ENCODE measurements at regions not wholly inside any gene's neighbourhood (a gene's known extent, or its start where the extent isn't known, plus 50 kb on each side); places are given as distances from the start of the nearest gene placed in this dataset.
"Not testable (repeated sequence)": the region's sequence is repeated elsewhere in the genome, so short reads cannot be mapped to it uniquely, and the experiment has no call there.

- no peak for DNase-seq
Observed at GRCh38 chr5:118603278-118603677, 385.1 kb downstream of the DTWD2 start.

GRCh38 chr5:118598311-118598710 is 390.0 kb downstream of the DTWD2 start:
- DNase-seq, result no peak

GRCh38 chr5:118597543-118597942 is 390.8 kb downstream of the DTWD2 start:
- DNase-seq, result no peak

GRCh38 chr5:118596255-118596654 is 392.1 kb downstream of the DTWD2 start:
- no peak for DNase-seq

DNA sequence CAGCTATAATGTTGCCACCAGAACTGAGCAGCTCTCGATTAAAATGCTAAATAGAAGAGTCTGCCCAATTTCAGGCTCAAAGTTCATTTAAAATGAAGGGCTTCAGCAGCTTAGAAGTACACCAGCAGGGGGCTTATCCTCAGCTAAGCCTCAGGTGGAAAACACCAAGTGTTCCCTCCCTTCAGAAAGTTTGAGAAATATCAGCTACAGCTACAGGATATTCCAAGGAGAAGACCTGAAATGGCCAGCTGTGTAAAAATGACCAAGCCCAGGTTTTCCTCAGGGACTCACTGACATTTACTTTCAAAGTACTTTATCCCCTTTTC is 395.4 kb downstream of the DTWD2 start:
- no peak for DNase-seq

DNA sequence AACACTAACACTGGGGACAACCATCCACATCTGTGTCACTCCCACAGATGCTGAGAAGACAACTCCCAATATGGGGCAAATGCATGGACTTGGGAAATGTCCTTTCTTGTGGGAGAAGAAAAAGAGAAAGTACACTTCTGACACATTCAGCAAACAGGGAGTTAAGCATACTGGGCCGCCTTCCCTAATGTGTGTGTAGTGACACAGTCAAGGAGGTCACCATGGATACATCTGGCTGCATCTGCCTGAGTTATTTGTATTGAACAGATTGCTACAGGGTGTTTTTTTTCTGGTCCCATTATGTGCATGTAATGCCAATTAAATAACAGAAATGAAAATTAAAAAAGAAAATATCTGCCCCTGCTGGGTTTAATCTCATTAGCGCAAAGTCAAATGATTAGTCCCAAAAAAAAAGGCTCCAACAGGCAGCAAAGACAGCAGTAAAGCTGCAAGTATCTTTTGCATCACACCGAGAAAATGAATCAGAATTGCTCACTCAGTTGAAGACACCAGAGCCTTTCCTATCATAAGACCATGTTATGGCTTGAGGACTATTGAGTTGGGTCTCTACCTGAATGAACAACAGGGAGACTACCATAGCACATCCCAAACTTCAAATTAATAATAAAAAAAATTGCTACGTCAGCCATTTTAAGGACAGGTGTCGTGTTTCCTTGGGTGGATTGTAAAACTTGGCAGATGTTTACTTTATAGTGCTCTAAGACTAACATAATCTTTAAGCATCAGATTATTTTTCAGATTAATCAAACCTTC is 395.9 kb downstream of the DTWD2 start:
- DNase-seq, result no peak

DNA sequence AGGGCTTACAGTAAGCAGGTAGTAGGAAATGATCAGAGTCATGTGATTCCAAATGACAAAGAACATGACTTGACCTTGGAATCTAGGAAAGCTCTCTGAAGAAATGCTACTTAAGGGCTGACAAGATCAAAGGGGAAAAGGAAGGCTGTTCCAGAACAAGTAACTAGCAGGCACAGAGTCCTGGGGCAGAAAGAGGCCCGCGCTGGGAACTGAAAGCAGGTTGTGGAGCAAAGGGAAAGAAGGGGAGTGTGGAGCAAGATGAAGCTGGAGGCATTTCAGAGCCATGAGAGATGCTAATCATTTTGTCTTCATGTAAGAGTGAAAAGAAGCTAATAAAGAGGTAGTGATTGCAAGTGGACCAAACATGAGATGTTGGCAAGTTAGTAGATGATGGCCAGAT is 397.5 kb downstream of the DTWD2 start:
- DNase-seq, result no peak

DNA sequence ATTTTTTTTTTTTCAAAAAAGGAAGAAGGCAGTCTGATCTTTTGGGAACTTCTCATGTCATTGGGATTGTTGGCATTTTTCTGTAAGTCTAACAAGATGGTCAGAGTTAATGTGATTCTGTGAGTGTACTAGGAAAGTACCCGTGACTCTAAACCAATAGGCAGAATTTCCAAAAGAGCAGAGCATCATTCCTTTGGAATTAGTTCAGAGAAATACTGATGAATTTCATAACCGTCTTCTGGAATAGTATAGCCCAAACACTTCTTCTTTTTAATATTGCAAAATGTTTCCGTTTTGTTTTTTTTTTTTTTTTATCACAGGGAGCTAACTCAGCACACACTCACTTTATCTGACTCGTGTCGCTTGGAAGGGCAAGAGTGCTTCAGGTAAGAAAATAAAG is 407.4 kb downstream of the DTWD2 start:
- no peak for DNase-seq

DNA sequence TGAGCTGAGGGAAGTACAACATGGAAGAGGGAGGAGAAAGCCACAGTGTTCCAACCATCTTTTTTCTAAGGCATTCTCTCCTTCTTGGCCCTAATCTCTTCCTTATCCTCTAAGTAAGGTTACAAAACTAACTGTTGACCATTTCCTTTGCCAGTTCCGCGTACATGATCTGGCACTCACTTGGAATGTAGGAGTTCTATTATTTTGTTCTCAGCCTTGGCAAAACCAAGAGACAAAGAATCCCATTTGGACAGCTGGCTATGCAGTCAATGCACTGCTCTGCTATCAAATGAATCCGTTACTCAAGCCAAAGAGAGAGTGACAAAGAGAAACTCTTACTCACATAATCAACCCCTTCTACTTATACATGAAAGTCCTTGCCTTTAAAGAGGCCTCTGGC is 410.3 kb downstream of the DTWD2 start:
- DNase-seq, result no peak

DNA sequence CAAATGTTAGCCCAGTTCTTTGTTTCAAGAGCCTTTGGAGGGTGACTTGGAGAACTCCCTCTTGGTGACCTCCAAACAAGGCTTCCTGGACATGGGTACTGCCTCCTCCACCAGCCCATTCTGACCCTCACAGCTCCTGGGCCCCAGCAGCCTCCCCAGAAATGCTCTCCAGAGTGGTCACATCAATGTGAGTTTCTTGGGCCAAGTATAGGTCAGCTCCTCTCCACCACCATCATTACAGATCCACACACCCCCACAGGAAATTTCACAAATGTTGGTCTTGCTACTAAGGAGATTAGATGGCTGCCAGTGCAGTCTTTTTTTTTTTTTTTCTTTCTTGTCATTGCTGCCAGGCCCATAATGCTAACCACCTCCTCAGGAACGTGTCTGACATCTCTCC is 410.7 kb downstream of the DTWD2 start:
- no peak for DNase-seq

- not testable (repeated sequence) for DNase-seq
Observed at GRCh38 chr5:118570276-118570675, 418.1 kb downstream of the DTWD2 start.

DNA sequence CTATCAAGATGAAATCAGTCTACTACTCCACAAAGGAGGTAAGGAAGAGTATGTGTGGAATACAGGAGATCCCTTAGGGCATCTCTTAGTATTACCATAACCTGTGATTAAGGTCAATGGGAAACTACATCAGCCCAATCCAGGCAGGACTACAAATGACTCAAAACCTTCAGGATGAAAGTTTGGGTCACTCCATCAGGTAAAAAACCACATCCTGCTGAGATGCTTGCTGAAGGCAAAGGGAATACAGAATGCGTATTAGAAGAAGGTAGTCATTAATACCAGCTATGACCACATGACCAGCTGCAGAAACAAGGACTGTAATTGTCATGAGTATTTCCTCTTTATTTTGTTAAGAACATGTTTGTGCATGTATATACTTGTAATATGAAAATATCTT is 418.8 kb downstream of the DTWD2 start:
- not testable (repeated sequence) for DNase-seq

GRCh38 chr5:118565335-118565971 is 422.9 kb downstream of the DTWD2 start:
- DNase-seq, result no peak

- DNase-seq, result no peak
Observed at GRCh38 chr5:118561971-118562370, 426.4 kb downstream of the DTWD2 start.

DNA sequence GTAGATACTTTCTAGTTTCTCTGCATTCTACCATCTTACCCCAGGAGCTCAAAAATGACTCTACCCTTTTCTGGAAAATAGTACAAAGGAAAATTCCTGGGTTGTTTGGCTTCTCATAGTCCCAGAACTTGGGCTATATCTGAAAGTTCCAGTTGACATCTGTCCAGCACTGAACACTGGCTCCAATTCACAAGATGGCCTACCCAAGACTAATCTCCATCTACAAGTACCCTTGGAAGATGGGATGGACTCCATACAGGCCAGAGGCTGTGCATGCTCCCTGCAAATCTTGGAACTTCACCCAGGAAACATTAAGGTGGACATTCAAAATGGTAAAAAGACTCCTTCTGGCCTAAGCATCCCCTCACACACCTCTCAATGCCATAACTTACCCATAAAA is 427.1 kb downstream of the DTWD2 start:
- no peak for DNase-seq

DNA sequence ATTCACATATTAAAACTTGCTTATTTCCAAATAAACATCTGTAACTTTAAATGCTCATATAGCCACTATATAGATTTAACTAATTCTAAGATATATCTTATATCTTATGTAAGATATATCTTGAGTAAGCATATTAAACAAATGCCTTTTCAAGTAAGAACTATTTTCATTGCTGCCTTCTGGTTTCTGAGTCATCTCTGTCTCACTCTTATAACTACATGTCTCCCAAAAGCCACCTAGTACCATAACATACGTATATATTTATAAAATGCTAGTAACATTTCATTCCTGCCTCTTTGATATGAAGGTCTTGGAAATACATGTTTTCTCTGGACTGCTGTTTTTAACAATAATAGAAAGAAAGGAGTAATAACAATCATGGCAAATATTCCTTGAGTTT is 429.5 kb downstream of the DTWD2 start:
- no peak for DNase-seq

DNA sequence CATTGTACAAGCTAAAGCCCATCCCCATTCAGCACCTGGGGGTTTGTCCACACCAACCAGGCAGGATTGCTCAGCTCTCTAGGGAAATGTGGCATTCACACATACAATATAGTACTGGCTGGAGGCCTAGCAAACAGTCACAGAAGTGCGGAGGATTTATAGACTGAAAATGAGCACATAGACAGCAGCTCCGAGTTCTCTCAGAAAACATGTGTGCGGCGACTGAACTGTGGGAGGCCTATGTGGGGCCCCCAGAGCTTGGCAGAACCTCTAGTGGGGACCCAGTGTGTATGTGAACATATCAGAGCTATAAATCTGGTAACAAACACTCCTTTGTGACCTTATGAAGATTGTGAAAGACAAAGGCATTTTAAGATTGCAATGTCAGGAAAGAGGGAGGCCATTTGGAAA is 431.1 kb downstream of the DTWD2 start:
- DNase-seq, result no peak

GRCh38 chr5:118556792-118557191 is 431.6 kb downstream of the DTWD2 start:
- DNase-seq, result no peak

DNA sequence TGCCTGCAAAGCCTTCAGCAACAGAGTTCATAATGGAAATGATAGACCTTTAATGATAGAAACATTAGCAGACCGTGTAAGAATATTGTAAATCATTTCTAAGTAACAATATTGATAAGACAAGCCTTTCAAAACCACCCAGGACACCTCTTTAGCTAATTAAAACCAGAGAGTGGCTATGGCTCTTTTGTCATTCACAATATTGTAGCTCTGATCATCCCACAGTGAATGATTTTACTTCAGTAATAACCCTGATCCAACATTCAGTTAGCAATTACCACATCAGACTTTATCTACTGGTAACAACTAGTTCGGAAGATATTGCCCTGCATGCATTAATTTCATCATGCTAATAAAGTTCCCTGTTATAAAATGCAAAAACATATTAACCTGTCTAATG is 432.6 kb downstream of the DTWD2 start:
- DNase-seq, result no peak

DNA sequence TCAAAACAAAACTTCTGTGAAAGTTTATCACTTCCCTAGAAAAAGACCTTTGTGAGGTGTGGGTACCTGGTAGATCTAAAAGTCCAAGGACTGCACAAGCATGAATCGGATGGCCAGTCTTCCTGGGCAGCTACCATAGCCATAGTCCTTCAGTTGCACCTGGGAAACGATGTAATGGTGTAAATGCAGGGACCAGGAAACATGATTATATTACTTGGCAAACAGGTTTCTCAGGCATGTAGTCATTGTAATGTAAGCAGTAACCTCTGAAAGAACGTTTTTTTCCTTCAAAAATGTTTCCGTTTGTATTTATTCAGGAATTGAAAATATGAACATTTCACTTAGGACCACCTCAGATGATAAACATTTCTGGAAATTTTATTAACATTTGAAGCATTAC is 433.4 kb downstream of the DTWD2 start:
- no peak for DNase-seq

DNA sequence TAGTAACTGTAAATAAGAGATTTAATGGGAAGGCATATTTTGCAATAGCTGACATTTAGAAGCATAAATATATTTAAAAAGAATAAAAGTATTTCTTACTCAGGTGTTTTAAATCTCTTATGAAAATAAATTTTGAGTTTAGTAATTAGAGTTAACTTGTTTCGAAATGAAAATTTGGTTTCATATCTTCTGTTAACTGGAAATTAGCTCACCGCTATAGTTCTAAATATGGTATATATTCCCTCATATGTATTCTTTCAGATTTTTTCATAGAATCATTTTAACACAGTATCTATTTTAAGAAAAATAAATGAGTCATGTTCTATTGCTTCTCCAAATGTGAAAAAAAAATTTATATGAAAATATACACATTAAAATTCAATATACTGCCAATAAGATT is 434.1 kb downstream of the DTWD2 start:
- no peak for DNase-seq

DNA sequence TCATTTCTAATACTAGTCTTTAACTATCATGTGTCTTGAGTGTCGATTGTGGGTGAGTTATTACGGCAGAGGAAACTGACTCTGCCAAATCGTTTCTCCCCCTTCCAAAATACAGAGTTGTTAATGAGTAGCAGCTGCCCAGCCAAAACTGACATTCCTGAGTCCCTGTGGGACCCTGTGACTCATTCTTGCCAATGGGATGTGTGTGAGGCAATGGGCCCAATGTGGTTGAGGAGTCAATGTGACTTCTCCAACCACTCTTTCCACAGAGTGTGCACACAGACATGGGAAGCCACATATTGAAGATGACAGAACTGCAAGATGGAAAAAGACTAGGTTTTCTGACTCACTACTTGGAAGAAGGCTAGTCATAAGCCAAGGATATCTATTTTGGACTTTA is 434.7 kb downstream of the DTWD2 start:
- DNase-seq, result no peak

DNA sequence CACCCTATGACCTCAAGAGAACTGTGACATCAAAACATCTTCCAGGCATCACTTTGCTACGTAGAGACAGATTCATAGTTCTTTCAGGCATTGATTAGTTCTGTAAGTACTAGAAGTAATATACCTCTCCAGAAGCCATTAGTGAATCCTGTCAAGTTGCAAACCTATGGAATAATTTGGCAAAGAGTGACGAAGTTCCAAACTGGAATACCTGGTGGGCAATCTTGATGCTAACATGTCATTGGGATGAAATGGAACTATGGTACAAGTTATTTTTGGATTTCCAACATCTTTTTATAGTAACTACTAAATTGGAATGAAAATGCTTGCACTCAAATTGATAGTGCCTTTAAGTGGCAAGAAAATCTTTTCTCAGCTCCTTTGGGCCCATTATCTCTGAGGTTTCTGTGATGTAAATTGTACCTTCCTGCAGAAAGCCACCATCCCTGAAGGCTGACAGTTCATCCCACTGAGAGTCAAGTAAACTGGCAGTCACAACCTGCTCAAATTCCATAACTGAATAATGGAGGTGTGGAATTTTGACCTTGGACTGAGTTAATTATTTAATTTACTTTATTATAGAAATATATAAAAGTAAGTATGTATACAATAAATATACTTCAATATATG is 435.5 kb downstream of the DTWD2 start:
- DNase-seq, result no peak

DNA sequence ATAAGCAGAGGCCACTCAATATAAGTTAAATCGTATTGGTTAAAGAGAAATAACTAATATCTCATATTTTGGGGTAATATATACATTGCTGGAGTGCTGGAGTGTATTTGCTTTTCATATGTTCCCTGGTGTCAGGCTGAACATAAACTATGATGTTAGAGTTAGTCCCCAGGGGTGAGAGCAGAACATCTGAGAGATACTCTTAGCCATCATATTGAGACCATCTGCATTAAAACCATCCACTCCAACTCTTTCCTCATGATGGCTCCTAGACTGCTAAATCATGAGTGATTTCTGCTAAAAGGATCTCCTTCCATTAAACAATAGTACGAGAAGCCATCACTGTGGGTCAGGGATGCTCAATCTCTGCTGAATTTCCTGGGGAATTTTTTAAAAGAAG is 436.2 kb downstream of the DTWD2 start:
- no peak for DNase-seq

- no peak for DNase-seq
Observed at GRCh38 chr5:118551716-118552115, 436.6 kb downstream of the DTWD2 start.
